ENCODE measurements at regions not wholly inside any gene's neighbourhood (a gene's known extent, or its start where the extent isn't known, plus 50 kb on each side); places are given as distances from the start of the nearest gene placed in this dataset.

DNA sequence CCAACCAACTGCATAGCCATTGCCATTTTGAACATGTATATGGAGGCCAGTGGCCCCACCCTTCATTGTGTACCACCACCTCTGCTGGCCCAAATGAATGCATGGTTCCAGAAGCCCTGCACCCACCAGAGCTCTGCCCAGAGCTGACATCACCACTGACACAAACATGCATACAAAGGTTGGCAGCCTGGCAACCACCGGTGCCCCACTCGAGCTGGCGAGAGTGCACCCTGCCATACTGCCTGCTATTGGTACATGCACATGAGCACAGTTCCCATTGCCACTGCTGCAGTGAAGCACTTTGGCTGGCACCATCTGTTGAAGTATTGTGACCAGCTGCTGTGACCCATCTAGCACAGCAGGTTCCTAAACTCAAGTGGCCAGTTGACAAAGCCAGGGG lies 1564.9 kb downstream of the OLFM4 start:
- TF ChIP-seq, protein P1, sequence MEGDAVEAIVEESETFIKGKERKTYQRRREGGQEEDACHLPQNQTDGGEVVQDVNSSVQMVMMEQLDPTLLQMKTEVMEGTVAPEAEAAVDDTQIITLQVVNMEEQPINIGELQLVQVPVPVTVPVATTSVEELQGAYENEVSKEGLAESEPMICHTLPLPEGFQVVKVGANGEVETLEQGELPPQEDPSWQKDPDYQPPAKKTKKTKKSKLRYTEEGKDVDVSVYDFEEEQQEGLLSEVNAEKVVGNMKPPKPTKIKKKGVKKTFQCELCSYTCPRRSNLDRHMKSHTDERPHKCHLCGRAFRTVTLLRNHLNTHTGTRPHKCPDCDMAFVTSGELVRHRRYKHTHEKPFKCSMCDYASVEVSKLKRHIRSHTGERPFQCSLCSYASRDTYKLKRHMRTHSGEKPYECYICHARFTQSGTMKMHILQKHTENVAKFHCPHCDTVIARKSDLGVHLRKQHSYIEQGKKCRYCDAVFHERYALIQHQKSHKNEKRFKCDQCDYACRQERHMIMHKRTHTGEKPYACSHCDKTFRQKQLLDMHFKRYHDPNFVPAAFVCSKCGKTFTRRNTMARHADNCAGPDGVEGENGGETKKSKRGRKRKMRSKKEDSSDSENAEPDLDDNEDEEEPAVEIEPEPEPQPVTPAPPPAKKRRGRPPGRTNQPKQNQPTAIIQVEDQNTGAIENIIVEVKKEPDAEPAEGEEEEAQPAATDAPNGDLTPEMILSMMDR (conservative IDR thresholded peaks at IDR 0.05; ENCODE audit: low read length) = no peak
- TF ChIP-seq EZH2phosphoT487 (IDR thresholded peaks at IDR 0.05; ENCODE audit: borderline replicate concordance, low read depth, low read length) = no peak
